ENCODE measurements at regions not wholly inside any gene's neighbourhood (a gene's known extent, or its start where the extent isn't known, plus 50 kb on each side); places are given as distances from the start of the nearest gene placed in this dataset.

DNA sequence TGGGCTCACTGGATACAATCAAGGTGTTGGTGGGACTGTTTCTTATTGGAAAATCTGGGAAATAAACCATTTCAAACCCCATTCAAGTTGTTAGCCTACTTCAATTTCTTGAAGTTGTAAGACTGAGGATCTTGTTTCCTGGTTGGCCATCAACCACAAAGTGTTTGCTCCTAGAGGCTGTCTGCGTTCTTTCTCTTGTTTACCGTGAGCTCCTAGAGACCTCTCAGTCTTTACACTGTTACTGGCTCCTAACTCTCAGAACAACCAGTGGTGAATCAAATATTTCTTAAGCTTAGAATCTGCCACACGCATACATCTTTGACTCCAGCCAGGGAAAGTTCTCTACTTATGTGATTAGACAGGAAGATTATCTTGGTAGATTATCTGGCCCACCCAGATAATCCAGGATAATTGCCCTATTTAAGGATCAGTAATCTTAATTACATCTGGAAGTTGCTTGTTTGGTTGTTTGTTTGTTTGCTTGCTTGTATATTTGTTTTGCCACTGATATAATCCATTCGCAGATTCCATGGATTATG lies 798.7 kb downstream of the IPMK start:
- TF ChIP-seq, protein P1, sequence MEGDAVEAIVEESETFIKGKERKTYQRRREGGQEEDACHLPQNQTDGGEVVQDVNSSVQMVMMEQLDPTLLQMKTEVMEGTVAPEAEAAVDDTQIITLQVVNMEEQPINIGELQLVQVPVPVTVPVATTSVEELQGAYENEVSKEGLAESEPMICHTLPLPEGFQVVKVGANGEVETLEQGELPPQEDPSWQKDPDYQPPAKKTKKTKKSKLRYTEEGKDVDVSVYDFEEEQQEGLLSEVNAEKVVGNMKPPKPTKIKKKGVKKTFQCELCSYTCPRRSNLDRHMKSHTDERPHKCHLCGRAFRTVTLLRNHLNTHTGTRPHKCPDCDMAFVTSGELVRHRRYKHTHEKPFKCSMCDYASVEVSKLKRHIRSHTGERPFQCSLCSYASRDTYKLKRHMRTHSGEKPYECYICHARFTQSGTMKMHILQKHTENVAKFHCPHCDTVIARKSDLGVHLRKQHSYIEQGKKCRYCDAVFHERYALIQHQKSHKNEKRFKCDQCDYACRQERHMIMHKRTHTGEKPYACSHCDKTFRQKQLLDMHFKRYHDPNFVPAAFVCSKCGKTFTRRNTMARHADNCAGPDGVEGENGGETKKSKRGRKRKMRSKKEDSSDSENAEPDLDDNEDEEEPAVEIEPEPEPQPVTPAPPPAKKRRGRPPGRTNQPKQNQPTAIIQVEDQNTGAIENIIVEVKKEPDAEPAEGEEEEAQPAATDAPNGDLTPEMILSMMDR (conservative IDR thresholded peaks at IDR 0.05; ENCODE audit: low read depth, low read length) = no peak
- no peak for DNase-seq (ENCODE audit: low read depth)
- H3K4me3 ChIP-seq (ENCODE audit: low read depth, low read length) = no peak overlapping the region

DNA sequence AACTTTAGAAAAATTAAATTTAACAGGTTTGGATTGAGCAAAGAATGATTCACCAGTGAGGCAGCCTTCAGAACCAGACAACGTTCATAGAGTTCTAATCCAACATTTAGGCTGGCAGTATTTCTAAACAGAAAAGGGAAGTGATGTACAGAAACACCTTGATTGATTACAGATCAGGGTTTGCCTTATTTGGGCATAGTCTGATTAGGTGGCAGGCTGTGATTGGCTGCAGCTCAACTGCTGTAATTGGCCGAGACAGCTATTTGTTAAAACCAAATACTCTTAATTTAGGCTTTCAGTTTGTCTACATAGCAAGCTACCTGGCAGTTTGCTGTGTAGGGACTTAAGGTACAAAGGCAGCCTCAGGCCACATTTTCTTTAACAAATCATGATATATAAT lies 802.5 kb downstream of the IPMK start:
- TF ChIP-seq, protein P1 (conservative IDR thresholded peaks at IDR 0.05; ENCODE audit: low read depth, low read length) = no peak
- DNase-seq (ENCODE audit: low read depth) = no peak
- no peak overlapping the region for H3K4me3 ChIP-seq (ENCODE audit: low read depth, low read length)

DNA sequence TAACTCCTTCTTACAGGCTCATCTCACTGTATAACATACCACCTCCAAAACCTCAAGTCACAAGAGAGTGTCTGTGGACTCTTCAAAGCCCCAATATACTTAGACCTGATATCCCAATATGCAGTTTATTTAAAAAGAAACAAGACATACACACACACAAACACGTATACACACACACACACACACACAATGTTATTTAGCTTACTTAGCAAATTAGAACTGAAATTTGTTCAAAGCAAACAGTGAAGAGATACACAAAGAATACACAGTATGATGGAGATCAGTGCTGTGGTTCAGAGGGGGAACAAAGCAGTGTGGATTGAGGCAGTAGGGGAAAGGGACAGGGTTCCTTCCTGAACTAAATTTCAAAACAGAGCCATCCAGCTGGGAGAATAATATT lies 807.2 kb downstream of the IPMK start:
- H3K4me3 ChIP-seq (ENCODE audit: low read depth, low read length) = no peak overlapping the region
- DNase-seq (ENCODE audit: low read depth) = no peak
- TF ChIP-seq, protein P1 (conservative IDR thresholded peaks at IDR 0.05; ENCODE audit: low read depth, low read length) = no peak

DNA sequence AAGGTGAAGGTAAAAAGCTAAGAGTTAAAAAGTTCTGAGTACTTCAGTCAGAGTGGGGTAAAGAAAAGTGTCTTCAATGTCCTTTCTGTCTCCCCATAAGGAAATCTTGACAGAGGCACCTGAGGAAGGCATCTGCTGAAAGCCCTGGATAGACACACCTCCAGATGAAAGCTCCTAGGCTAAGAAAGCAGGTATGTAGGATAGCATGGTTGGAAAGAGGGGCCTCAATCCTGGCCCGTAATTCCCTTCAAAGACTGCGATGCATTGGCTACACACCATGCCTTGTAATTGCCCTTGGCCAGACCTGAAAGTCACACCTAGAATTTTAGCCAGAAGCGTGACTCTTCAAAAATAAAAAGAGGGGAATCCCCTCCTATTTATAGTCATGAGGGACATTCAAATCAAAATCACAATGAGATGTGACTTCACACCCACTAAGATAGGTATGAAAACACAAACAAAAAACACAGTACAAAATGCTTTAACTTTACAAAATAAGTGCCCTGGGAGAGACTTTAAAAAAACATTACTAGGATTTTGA lies 809.7 kb downstream of the IPMK start:
- no peak overlapping the region for H3K4me3 ChIP-seq (ENCODE audit: low read depth, low read length)
- TF ChIP-seq, protein P1 (conservative IDR thresholded peaks at IDR 0.05; ENCODE audit: low read depth, low read length) = no peak
- no peak for DNase-seq (ENCODE audit: low read depth)

DNA sequence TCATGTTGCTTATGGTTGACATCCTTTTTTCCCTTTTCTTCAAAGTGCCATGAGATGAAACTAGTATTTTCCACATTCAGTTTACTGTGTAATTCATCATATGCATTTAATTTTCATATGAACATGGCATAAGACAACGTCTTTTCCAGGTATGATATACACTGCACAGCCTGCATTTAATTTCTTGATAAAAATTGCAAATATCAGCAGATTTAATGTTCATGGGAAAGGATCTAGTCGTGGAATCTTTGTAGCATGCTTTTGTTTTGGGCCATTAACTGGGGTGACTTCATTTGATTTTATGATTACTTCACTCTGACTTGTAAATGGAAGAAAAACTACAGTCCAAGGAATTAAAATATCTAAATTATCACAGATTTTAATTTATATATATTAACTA lies 837.3 kb downstream of the IPMK start:
- no peak for DNase-seq (ENCODE audit: low read depth)
- H3K4me3 ChIP-seq (ENCODE audit: low read depth, low read length) = no peak overlapping the region
- TF ChIP-seq, protein P1 (conservative IDR thresholded peaks at IDR 0.05; ENCODE audit: low read depth, low read length) = no peak

DNA sequence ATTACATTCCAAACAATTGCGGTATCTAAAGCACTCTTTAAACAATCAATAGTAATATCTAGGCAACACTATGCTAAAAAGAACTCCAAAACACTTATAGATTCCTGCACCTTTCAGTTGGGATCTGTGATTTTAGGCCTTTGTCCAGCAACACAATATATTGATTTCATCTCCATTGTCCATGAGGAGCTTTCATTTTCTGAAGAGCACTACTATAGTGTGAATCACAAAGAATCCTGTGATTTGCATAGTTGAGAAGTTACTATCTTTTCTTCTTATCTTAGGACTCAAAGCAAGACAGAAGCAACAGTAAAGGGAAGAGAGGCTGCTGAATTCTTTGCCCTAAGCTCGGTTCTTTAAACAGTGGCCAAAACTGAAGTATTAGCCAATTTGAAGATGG lies 846.8 kb downstream of the IPMK start:
- TF ChIP-seq, protein P1 (conservative IDR thresholded peaks at IDR 0.05; ENCODE audit: low read depth, low read length) = no peak
- DNase-seq (ENCODE audit: low read depth) = no peak
- no peak overlapping the region for H3K4me3 ChIP-seq (ENCODE audit: low read depth, low read length)

DNA sequence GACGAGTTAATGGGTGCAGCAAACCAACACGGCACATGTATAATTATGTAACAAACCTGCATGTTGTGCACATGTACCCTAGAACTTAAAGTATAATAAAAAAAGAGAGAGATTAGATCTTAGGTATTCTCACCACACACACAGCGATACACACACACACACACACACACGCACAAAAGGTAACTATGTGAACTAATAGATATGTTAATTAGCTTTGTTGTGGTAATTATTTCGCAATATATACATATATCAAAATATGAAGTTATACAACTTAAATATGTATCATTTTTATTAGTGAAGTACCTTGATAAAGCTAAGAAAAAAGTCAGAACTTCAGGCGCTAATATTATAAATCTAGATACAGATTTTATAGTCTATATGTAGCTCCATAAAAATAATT lies 849.2 kb downstream of the IPMK start:
- TF ChIP-seq, protein P1 (conservative IDR thresholded peaks at IDR 0.05; ENCODE audit: low read depth, low read length) = no peak
- H3K4me3 ChIP-seq (ENCODE audit: low read depth, low read length) = no peak overlapping the region
- no peak for DNase-seq (ENCODE audit: low read depth)

All from epithelial cell of proximal tubule (primary cell).